ENCODE measurements at regions not wholly inside any gene's neighbourhood (a gene's known extent, or its start where the extent isn't known, plus 50 kb on each side); places are given as distances from the start of the nearest gene placed in this dataset.

- TF ChIP-seq POLR2A (IDR thresholded peaks at IDR 0.05; ENCODE audit: low read depth), result no peak
- no peak for TF ChIP-seq CTCF (IDR thresholded peaks at IDR 0.05)
- no peak for TF ChIP-seq EP300 (IDR thresholded peaks at IDR 0.05)
- no peak for TF ChIP-seq POLR2AphosphoS5 (IDR thresholded peaks at IDR 0.05)
These were observed 91.0 kb downstream of the SIPA1L2 start for GRCh38 chr1:232538943-232539302.

Data from esophagus muscularis mucosa (tissue), 4 donors.